Stomach (tissue), 4 donors: ENCODE measurements at regions not wholly inside any gene's neighbourhood (a gene's known extent, or its start where the extent isn't known, plus 50 kb on each side); places are given as distances from the start of the nearest gene placed in this dataset.

ENCODE experiments used
- POLR2A ChIP-seq, 4 donors: fragments of 450-650 bp; IDR thresholded peaks; one replicate each; pipeline ENCODE4 v1.6.1; 2016; ENCODE audit warnings: antibody characterized with exemption in 4 of 4, control low read depth in 2 of 4, mild to moderate bottlenecking in 1 of 4, moderate library complexity in 1 of 4
- TF ChIP-seq, protein P1 (sequence below), 7 experiments: fragments of 450-650 bp in 4 of 7; fragments of 200-600 bp in 3 of 7; sonication (generic) in 3 of 7; IDR thresholded peaks; one replicate each; pipeline ENCODE4 v1.5.1; 2016 to 2019; ENCODE audit warnings: antibody characterized with exemption in 7 of 7, control low read depth in 2 of 7, mild to moderate bottlenecking in 1 of 7

- no peak for TF ChIP-seq POLR2A (IDR thresholded peaks at IDR 0.05)
- TF ChIP-seq, protein P1, sequence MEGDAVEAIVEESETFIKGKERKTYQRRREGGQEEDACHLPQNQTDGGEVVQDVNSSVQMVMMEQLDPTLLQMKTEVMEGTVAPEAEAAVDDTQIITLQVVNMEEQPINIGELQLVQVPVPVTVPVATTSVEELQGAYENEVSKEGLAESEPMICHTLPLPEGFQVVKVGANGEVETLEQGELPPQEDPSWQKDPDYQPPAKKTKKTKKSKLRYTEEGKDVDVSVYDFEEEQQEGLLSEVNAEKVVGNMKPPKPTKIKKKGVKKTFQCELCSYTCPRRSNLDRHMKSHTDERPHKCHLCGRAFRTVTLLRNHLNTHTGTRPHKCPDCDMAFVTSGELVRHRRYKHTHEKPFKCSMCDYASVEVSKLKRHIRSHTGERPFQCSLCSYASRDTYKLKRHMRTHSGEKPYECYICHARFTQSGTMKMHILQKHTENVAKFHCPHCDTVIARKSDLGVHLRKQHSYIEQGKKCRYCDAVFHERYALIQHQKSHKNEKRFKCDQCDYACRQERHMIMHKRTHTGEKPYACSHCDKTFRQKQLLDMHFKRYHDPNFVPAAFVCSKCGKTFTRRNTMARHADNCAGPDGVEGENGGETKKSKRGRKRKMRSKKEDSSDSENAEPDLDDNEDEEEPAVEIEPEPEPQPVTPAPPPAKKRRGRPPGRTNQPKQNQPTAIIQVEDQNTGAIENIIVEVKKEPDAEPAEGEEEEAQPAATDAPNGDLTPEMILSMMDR (IDR thresholded peaks at IDR 0.05), result no peak
Observed at GRCh38 chr12:102736328-102736727, 180.7 kb downstream of the PAH start.
